ENCODE measurements at regions not wholly inside any gene's neighbourhood (a gene's known extent, or its start where the extent isn't known, plus 50 kb on each side); places are given as distances from the start of the nearest gene placed in this dataset.

DNA sequence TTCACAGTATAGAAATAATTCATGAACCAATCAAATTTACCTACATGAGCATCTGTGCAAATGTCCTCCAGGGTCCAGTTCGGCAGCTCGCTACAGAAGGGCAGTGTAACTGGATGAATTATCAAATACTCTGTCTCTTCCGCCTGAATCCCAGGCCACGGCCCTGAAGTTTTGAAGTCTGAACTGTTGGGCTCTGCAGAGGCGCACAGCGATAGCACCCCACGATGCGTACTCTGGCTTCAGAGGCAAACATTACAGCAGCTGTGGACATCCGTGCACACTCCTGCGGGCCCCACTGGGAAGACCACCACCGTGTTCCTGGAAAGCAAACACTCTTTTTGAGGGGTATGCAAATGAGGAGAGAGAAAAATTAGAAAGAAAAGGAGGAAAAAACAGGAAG lies 259.8 kb upstream of the TCERG1L start:
- TF ChIP-seq POLR2A (IDR thresholded peaks at IDR 0.05), result no peak
- TF ChIP-seq, protein P1, sequence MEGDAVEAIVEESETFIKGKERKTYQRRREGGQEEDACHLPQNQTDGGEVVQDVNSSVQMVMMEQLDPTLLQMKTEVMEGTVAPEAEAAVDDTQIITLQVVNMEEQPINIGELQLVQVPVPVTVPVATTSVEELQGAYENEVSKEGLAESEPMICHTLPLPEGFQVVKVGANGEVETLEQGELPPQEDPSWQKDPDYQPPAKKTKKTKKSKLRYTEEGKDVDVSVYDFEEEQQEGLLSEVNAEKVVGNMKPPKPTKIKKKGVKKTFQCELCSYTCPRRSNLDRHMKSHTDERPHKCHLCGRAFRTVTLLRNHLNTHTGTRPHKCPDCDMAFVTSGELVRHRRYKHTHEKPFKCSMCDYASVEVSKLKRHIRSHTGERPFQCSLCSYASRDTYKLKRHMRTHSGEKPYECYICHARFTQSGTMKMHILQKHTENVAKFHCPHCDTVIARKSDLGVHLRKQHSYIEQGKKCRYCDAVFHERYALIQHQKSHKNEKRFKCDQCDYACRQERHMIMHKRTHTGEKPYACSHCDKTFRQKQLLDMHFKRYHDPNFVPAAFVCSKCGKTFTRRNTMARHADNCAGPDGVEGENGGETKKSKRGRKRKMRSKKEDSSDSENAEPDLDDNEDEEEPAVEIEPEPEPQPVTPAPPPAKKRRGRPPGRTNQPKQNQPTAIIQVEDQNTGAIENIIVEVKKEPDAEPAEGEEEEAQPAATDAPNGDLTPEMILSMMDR (IDR thresholded peaks at IDR 0.05), result no peak
- Histone ChIP-seq H3K27me3 (no peaks in the 10 kb centered on the region), H3K4me1 (no peaks in the 10 kb centered on the region), H3K9me3 (no peaks in the 10 kb centered on the region), H3K36me3 (ENCODE audit: low read depth, missing control alignments) (no peaks in the 10 kb centered on the region), H3K27ac (no peak overlapping the region), H3K4me3 (no peak overlapping the region)
- DNase-seq, result no peak
- WGBS, 2 donors, result 76 to 84% methylated on average over 11 of the region's 11 CpGs
- intact Hi-C loops (cut with DNase I; ENCODE audit: low total_unique reads), result no loop called here

- intact Hi-C loops (cut with DNase I; ENCODE audit: low total_unique reads), result no loop called here
- TF ChIP-seq, protein P1 (IDR thresholded peaks at IDR 0.05), result no peak
- no peak for TF ChIP-seq POLR2A (IDR thresholded peaks at IDR 0.05)
- WGBS, 2 donors, result 83 to 92% methylated on average over 8 of the region's 8 CpGs
These were observed 260.3 kb upstream of the TCERG1L start for GRCh38 chr10:131571865-131572264.

GRCh38 chr10:131573256-131573655 lies 261.7 kb upstream of the TCERG1L start:
- no peaks in the 10 kb centered on the region for H3K4me1 ChIP-seq
- WGBS, 2 donors, result 84 to 89% methylated on average over 11 of the region's 11 CpGs
- H3K27me3 ChIP-seq, result no peaks in the 10 kb centered on the region
- TF ChIP-seq, protein P1 (IDR thresholded peaks at IDR 0.05), result no peak
- no peak for TF ChIP-seq POLR2A (IDR thresholded peaks at IDR 0.05)
- no peak overlapping the region for H3K27ac ChIP-seq
- intact Hi-C loops (cut with DNase I; ENCODE audit: low total_unique reads), result no loop called here
- H3K9me3 ChIP-seq, result no peaks in the 10 kb centered on the region
- no peak overlapping the region for H3K4me3 ChIP-seq
- H3K36me3 ChIP-seq (ENCODE audit: low read depth, missing control alignments), result no peaks in the 10 kb centered on the region
- no peak for DNase-seq

More at GRCh38 chr10:131571865-131572264, 260.3 kb upstream of the TCERG1L start:
- Histone ChIP-seq H3K27me3 (no peaks in the 10 kb centered on the region), H3K4me3 (no peak overlapping the region), H3K9me3 (no peaks in the 10 kb centered on the region), H3K4me1 (no peaks in the 10 kb centered on the region), H3K27ac (no peak overlapping the region), H3K36me3 (ENCODE audit: low read depth, missing control alignments) (no peaks in the 10 kb centered on the region)
- no peak for DNase-seq

- DNase-seq, result no peak
- H3K27me3 ChIP-seq, result no peaks in the 10 kb centered on the region
- H3K4me1 ChIP-seq, result no peaks in the 10 kb centered on the region
- no peaks in the 10 kb centered on the region for H3K36me3 ChIP-seq (ENCODE audit: low read depth, missing control alignments)
- intact Hi-C loops (cut with DNase I; ENCODE audit: low total_unique reads), result no loop called here
- H3K9me3 ChIP-seq, result no peaks in the 10 kb centered on the region
- H3K4me3 ChIP-seq, result no peak overlapping the region
- H3K27ac ChIP-seq, result no peak overlapping the region
- 77 to 80% methylated on average over 2 of the region's 2 CpGs for WGBS, 2 donors
- TF ChIP-seq, protein P1 (IDR thresholded peaks at IDR 0.05), result no peak
- TF ChIP-seq POLR2A (IDR thresholded peaks at IDR 0.05), result no peak
These were observed 262.2 kb upstream of the TCERG1L start for GRCh38 chr10:131573707-131574106.

- TF ChIP-seq, protein P1 (IDR thresholded peaks at IDR 0.05), result no peak
- no peak for TF ChIP-seq POLR2A (IDR thresholded peaks at IDR 0.05)
- intact Hi-C loops (cut with DNase I; ENCODE audit: low total_unique reads), result no loop called here
- Histone ChIP-seq H3K36me3 (ENCODE audit: low read depth, missing control alignments) (no peaks in the 10 kb centered on the region), H3K4me3 (no peak overlapping the region), H3K9me3 (no peaks in the 10 kb centered on the region), H3K27me3 (no peaks in the 10 kb centered on the region), H3K27ac (no peak overlapping the region), H3K4me1 (no peaks in the 10 kb centered on the region)
- no peak for DNase-seq
- 59 to 64% methylated on average over 5 to 7 of the region's 7 CpGs for WGBS, 2 donors
These were observed 262.8 kb upstream of the TCERG1L start for GRCh38 chr10:131574363-131574706.

Measured in testis (tissue), 2 donors.